ENCODE measurements at regions not wholly inside any gene's neighbourhood (a gene's known extent, or its start where the extent isn't known, plus 50 kb on each side); places are given as distances from the start of the nearest gene placed in this dataset.
"Not testable (repeated sequence)": the region's sequence is repeated elsewhere in the genome, so short reads cannot be mapped to it uniquely, and the experiment has no call there.

- not testable (repeated sequence) for TF ChIP-seq CTCF, EP300, POLR2A (IDR thresholded peaks at IDR 0.05)
Observed at GRCh38 chr10:10727411-10727810, 290.3 kb upstream of the CELF2 start.
